OCI-M2 (cell line): ENCODE measurements at regions not wholly inside any gene's neighbourhood (a gene's known extent, or its start where the extent isn't known, plus 50 kb on each side); places are given as distances from the start of the nearest gene placed in this dataset.

Experiments used
- DNase-seq: peaks from one replicate; lab custom pipeline; 2025; ENCODE audit not compliant: unreplicated experiment; lab: John Stamatoyannopoulos, UW

DNA sequence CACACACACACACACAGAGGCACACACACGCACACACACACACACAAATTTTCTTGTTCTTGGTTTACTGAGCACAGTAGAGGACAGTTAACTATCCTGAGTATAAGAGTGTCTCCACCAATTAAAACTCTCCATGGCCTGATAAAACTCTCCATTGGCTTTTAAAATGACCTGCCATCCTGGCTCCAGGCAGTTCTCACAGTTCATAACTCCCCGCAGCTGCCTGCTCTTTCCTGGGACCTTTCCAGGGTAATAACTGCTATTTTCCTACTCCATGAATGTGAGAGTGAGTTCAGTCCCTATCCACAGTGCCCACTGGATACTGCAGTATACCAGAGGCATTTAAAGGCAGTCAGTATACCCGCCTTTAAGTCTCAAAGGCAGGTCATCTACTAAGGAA lies 351.5 kb downstream of the PLPP3 start:
- DNase-seq: no peak

GRCh38 chr1:56227401-56227800 lies 352.0 kb downstream of the PLPP3 start:
- no peak for DNase-seq

DNA sequence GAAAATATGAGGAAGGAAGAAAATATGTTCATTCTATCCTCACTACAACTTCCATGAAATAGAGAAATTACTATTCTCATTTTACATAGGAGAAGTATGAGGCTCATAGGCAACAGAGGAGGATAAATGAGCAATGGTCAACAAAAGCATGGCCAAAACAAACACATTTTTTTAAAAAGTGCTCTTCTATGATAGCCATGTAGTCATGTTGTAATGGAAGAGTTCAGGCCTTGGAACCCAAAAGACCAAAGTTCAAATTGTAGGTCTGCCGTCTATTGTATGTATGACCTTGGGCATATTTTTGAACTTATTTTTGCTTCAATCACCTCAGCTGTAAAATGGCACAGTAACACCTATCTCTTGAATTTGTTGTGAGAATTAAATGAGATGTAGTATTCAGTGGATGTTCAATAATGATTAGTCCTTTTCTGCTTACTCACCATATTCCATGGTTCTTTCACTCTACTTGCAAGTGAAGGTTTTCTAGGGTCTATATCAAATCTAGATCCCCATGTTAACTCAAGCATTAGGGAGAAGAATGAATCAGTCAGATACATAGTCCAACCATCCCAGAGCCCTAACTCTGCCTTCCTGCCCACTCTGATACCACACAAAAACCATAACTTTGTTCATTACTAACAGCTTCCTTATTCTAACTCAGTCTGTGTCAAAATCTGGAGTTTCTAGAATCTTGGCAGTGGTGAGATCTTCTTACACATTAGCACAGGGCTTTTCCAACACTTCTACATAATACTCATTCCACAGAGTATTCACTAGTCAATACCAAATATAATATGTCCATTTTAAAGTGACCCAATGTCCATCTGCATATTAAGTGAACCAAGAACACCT lies 353.2 kb downstream of the PLPP3 start:
- no peak for DNase-seq

DNA sequence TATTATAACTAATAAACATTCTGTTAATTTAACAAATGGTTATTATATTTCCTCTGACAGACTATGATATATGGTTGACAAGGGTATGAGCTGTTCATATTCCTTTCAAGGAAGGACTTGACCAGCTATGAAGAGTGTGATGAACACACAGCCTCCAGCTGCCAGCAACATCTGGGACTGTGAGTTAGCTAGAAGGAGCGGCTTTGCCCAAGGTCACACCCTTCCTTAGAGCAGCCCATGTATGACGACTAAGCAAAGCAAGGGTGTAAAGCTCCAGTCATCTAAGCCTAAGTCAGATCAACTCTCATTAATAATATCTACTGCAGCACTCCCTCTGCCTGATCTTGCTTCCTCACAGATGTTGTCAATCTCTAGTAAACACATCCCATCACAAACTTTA lies 355.4 kb downstream of the PLPP3 start:
- no peak for DNase-seq

GRCh38 chr1:56222914-56223540 lies 356.3 kb downstream of the PLPP3 start:
- no peak for DNase-seq

DNA sequence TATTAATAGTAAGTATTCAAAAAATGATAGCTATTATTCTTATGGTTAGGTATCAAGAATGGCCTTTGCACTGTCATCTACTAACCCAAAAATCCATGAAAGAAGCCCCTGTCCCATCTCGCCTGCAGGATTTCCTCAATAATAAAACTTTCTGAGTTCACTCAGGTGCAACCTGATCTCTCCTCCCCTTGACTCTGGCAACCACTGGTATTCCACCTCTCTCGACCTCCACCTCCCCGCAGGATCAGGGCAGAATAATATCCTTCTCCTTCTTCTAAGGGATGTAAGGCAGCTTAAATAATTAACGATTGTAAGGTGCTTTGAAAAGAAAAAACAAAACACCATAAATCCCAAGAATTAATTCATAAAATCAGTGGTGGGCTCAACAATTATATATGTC lies 359.3 kb downstream of the PLPP3 start:
- no peak for DNase-seq

DNA sequence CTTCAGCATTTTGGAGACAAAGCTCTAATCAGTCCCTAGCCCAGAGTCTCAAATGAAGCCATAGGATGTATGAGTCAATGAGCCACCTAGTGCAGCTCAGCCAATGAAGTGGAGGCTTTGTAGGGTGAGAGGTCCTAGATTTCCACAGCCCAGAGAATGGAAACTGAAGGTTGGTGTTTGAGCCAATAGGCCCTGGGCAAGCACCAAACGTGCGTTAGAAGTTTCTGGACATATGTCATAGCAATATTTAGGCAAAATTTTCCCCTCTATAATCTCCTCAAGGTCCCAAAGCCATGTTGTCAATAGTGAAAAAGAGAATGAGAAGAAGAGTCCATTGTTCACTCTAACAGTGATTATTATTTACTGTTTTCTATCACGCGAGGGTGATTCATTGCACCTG lies 361.3 kb downstream of the PLPP3 start:
- DNase-seq: no peak

GRCh38 chr1:56216218-56216617 lies 363.1 kb downstream of the PLPP3 start:
- DNase-seq: no peak

- DNase-seq: no peak
Measured at GRCh38 chr1:56215771-56216170, 363.6 kb downstream of the PLPP3 start.

- DNase-seq: no peak
Measured at GRCh38 chr1:56215086-56215485, 364.3 kb downstream of the PLPP3 start.

DNA sequence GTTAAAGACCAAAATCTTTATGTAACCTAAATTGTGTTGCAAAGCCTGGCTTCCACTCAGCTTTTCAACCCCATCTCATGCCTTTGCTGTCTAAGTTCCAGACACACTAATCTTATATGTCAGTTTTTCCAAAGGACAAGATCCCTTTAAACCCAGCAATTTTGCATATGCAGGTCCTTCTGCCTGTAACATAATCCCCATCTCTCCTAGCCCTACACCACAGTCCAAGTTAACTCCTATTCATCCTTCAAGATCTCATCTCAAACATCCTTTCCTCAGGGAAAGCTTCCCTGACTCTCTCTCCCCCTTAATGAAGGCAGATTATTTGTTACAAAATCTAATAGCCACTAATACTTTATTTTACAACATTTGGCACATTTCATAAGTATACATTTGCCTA lies 366.3 kb downstream of the PLPP3 start:
- no peak for DNase-seq

DNA sequence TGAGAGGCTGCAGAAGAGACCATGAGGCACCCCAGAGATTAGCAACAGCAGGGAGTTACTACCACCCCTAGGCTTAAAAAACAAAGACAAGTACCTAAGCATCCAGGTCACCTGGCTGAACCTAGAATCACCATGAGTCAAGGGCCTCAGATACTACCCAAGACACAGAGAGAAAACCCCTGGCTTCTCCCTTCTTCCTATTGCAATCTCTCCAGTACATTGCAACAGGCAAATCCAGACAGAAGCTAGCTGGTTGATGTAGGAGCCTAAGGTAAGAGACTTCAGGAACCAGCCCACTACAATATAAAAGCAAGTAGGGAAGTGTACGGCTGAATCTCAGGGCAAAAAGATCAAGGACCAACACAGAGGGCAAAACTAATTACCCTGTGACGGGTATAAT lies 367.2 kb downstream of the PLPP3 start:
- DNase-seq: no peak

DNA sequence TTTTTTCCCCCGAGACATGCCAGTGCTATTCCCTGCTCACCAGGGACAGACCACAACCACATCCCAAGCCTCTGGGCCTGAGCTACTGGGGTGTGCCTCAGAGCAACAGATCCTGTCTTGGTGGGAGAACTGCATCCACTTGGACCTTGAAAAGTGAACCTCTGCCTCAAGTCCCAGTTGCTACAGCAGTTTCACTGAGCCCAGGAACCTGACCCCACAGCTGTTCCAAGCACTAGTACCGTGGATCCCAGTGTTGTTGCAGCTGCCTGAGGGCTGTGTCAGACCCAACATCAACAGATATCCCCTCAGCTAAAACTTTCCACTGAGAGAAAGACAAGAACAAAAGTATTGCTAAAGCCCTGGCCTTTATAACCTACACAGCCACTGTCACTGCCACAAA lies 373.0 kb downstream of the PLPP3 start:
- DNase-seq: no peak

GRCh38 chr1:56204206-56204605 lies 375.2 kb downstream of the PLPP3 start:
- DNase-seq: no peak

GRCh38 chr1:56202796-56203492 lies 376.4 kb downstream of the PLPP3 start:
- no peak for DNase-seq

GRCh38 chr1:56202186-56202585 lies 377.2 kb downstream of the PLPP3 start:
- no peak for DNase-seq

DNA sequence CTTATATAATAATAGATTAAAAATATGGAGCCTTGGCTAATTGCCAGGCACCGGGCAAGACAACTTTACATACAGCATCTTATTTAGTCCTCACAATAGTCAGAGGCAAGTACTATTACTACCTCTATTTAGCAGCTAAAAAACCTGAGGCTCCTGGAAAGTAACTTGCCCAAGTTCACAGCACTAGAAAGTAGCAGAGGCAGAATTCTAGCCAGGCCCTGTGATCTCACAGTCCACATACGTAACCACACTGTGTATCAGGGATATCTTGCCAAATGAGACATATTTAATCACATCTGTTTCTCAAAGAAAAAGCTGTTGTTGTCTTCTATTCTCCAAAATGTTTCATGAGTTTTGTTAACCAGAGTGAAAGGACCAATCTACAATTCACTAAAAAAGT lies 378.5 kb downstream of the PLPP3 start:
- DNase-seq: no peak

- no peak for DNase-seq
Measured at GRCh38 chr1:56200442-56200841, 378.9 kb downstream of the PLPP3 start.

GRCh38 chr1:56199956-56200355 lies 379.4 kb downstream of the PLPP3 start:
- no peak for DNase-seq

GRCh38 chr1:56199061-56199460 lies 380.3 kb downstream of the PLPP3 start:
- DNase-seq: no peak

- no peak for DNase-seq
Measured at GRCh38 chr1:56197946-56198345, 381.4 kb downstream of the PLPP3 start.

DNA sequence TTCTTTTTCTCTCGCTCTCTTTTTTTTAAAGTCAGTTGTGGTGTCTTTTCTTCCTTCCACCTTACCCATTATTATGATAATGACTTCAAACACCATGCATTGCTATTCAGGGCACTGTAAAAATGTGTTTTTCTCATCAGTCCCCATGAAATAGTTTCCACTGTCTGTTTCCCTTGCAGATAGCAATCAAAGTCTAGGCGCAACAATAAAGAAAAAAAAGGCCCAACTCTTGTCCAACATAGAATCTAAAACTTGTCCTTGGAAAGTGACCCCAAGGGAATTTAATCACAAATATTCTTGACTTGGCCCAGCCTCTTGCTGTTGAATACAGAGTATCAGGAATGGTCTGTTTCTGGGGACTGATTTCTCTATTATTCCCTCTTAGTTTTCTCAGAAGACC lies 382.5 kb downstream of the PLPP3 start:
- DNase-seq: no peak
